GM23338 (cell line): ENCODE measurements at regions not wholly inside any gene's neighbourhood (a gene's known extent, or its start where the extent isn't known, plus 50 kb on each side); places are given as distances from the start of the nearest gene placed in this dataset.

Source experiments
- ATAC-seq: fragments of 200-7000 bp; cut with Tn5 transposase; 3 replicates; pipeline ENCODE4 v1.9.1; 2020
- DNase-seq: peaks from one replicate; pipeline ENCODE4 v3.0.0-alpha.2; 2015; ENCODE audit warnings: low spot score
- H2AFZ ChIP-seq: fragments of 200-600 bp; sonication (generic); 2 replicates; pipeline ENCODE4 v1.8.0; 2016; ENCODE audit warnings: antibody characterized with exemption, mild to moderate bottlenecking, moderate library complexity
- H3F3A ChIP-seq: fragments of 200-600 bp; sonication (generic); replicated peaks from 2 replicates; pipeline ENCODE4 v1.8.0; 2017; ENCODE audit warnings: antibody characterized with exemption, mixed run types, low read depth
- H3K27ac ChIP-seq: fragments of 200-600 bp; sonication (generic); 2 replicates; pipeline ENCODE4 v1.6.1; 2016; ENCODE audit warnings: low read depth
- H3K27me3 ChIP-seq: fragments of 200-600 bp; sonication (generic); 2 replicates; pipeline ENCODE4 v1.8.0; 2016; ENCODE audit warnings: mild to moderate bottlenecking, mixed run types, moderate library complexity; ENCODE audit not compliant: insufficient read depth
- H3K36me3 ChIP-seq: fragments of 200-600 bp; sonication (generic); 2 replicates; pipeline ENCODE4 v1.8.0; 2016; ENCODE audit warnings: mild to moderate bottlenecking; ENCODE audit not compliant: insufficient read depth
- H3K4me1 ChIP-seq: fragments of 200-600 bp; sonication (generic); 2 replicates; pipeline ENCODE4 v1.8.0; 2016; ENCODE audit warnings: mild to moderate bottlenecking, moderate library complexity; ENCODE audit not compliant: insufficient read depth
- H3K4me2 ChIP-seq: fragments of 200-600 bp; sonication (generic); 2 replicates; pipeline ENCODE4 v1.7.1; 2017; ENCODE audit warnings: mixed run types
- H3K4me3 ChIP-seq: fragments of 200-600 bp; sonication (generic); 2 replicates; pipeline ENCODE4 v1.6.1; 2016; ENCODE audit warnings: mixed run types
- H3K79me2 ChIP-seq: fragments of 200-600 bp; sonication (generic); replicated peaks from 2 replicates; pipeline ENCODE4 v1.8.0; 2017; ENCODE audit warnings: mild to moderate bottlenecking; ENCODE audit not compliant: insufficient read depth
- H3K9me2 ChIP-seq: fragments of 200-600 bp; sonication (generic); 2 replicates; pipeline ENCODE4 v1.8.0; 2017; ENCODE audit not compliant: insufficient read depth
- H4K20me1 ChIP-seq: fragments of 200-600 bp; sonication (generic); replicated peaks from 2 replicates; pipeline ENCODE4 v1.8.0; 2017; ENCODE audit warnings: mild to moderate bottlenecking; ENCODE audit not compliant: insufficient read depth
- H3K27ac Mint-ChIP-seq: 2 replicates; pipeline ENCODE4 v1.8.0; 2020; ENCODE audit warnings: inconsistent platforms, mild to moderate bottlenecking, moderate library complexity, mixed read lengths
- H3K27me3 Mint-ChIP-seq: 3 replicates; pipeline ENCODE4 v1.8.0; 2022; ENCODE audit warnings: low read depth, mild to moderate bottlenecking, moderate library complexity, mixed read lengths, inconsistent platforms; ENCODE audit not compliant: insufficient read depth, poor library complexity
- H3K36me3 Mint-ChIP-seq: 3 replicates; pipeline ENCODE4 v1.8.0; 2021; ENCODE audit warnings: low read depth, mild to moderate bottlenecking, inconsistent platforms, moderate library complexity, mixed read lengths
- H3K4me1 Mint-ChIP-seq: 3 replicates; pipeline ENCODE4 v1.8.0; 2020; ENCODE audit warnings: mild to moderate bottlenecking, inconsistent platforms, mixed read lengths
- H3K4me3 Mint-ChIP-seq: 3 replicates; pipeline ENCODE4 v1.8.0; 2021; ENCODE audit warnings: moderate library complexity, mild to moderate bottlenecking, inconsistent platforms, mixed read lengths
- H3K9me3 Mint-ChIP-seq: 3 replicates; pipeline ENCODE4 v1.8.0; 2020; ENCODE audit warnings: moderate library complexity, mild to moderate bottlenecking, inconsistent platforms, mixed read lengths
- CREB1 ChIP-seq: fragments of 250-450 bp; sonication (Bioruptor Pico); IDR thresholded peaks from 2 replicates; pipeline ENCODE4 v1.5.0; 2020; ENCODE audit warnings: low read depth, mild to moderate bottlenecking, moderate library complexity
- EZH2 ChIP-seq: fragments of 200-600 bp; sonication (generic); IDR thresholded peaks from one replicate; pipeline ENCODE4 v1.8.0; 2017; ENCODE audit warnings: antibody characterized with exemption, mild to moderate bottlenecking, low read depth; ENCODE audit not compliant: unreplicated experiment
- JUNB ChIP-seq: IDR thresholded peaks from one replicate; pipeline ENCODE4 v1.6.1; 2016; ENCODE audit warnings: antibody characterized with exemption; ENCODE audit not compliant: unreplicated experiment
- NANOG ChIP-seq: IDR thresholded peaks from 2 replicates; pipeline ENCODE4 v1.6.1; 2016; ENCODE audit warnings: antibody characterized with exemption, borderline replicate concordance
- POLR2AphosphoS5 ChIP-seq: IDR thresholded peaks from 2 replicates; pipeline ENCODE4 v1.6.1; 2016; ENCODE audit warnings: antibody characterized with exemption, low read depth
- REST ChIP-seq: IDR thresholded peaks from one replicate; pipeline ENCODE4 v1.6.1; 2018; ENCODE audit warnings: antibody characterized with exemption; ENCODE audit not compliant: unreplicated experiment
- STAT1 ChIP-seq: IDR thresholded peaks from one replicate; pipeline ENCODE4 v1.6.1; 2016; ENCODE audit warnings: antibody characterized with exemption; ENCODE audit not compliant: unreplicated experiment
- ZNF114 ChIP-seq: fragments of 250-450 bp; sonication (Bioruptor Pico); IDR thresholded peaks from 2 replicates; pipeline ENCODE4 v1.5.0; 2020; ENCODE audit warnings: mild to moderate bottlenecking, moderate library complexity
- TF ChIP-seq, protein P1 (sequence below), 2 experiments: fragments of 200-600 bp in 1 of 2; sonication (generic) in 1 of 2; conservative IDR thresholded peaks; 2 replicates each; pipeline versions ENCODE4 v1.5.1 to v1.6.1; 2016 to 2017; ENCODE audit warnings: antibody characterized with exemption in 2 of 2, low read depth in 2 of 2, mild to moderate bottlenecking in 2 of 2, moderate library complexity in 1 of 2
- TF ChIP-seq, protein P2 (sequence below): fragments of 250-450 bp; sonication (Bioruptor Pico); IDR thresholded peaks from 2 replicates; pipeline ENCODE4 v1.5.0; 2020; ENCODE audit warnings: mild to moderate bottlenecking, moderate library complexity
- TF ChIP-seq, protein P3 (sequence below): IDR thresholded peaks from 2 replicates; pipeline ENCODE4 v1.6.1; 2016; ENCODE audit warnings: antibody characterized with exemption

- no peak for TF ChIP-seq REST
- no peak for TF ChIP-seq POLR2AphosphoS5
These were observed 279.1 kb downstream of the TLE1 start (continued) for GRCh38 chr9:81410201-81410600.

GRCh38 chr9:81408951-81409350 is 280.4 kb downstream of the TLE1 start:
- Mint-ChIP-seq H3K4me1 (no peaks in the 10 kb centered on the region), H3K4me3 (no peak overlapping the region), H3K27me3 (no peaks in the 10 kb centered on the region), H3K27ac (no peak overlapping the region), H3K36me3 (no peaks in the 10 kb centered on the region), H3K9me3 (no peaks in the 10 kb centered on the region)
- no peak for DNase-seq
- no peak for ATAC-seq
- H3K27me3 ChIP-seq, result no peaks in the 10 kb centered on the region
- H3K9me2 ChIP-seq, result no peaks in the 10 kb centered on the region
- H3K4me1 ChIP-seq, result no peaks in the 10 kb centered on the region
- H2AFZ ChIP-seq, result no peak overlapping the region
- no peak overlapping the region for H3K4me3 ChIP-seq
- H4K20me1 ChIP-seq, result no peaks in the 10 kb centered on the region
- no peak overlapping the region for H3K27ac ChIP-seq
- H3F3A ChIP-seq, result no peaks in the 10 kb centered on the region
- H3K36me3 ChIP-seq, result no peaks in the 10 kb centered on the region
- H3K4me2 ChIP-seq, result no peak overlapping the region
- no peaks in the 10 kb centered on the region for H3K79me2 ChIP-seq
- no peak for TF ChIP-seq EZH2
- TF ChIP-seq POLR2AphosphoS5, result no peak
- no peak for TF ChIP-seq JUNB
- no peak for TF ChIP-seq ZNF114 (CRISPR knock-in tag)
- TF ChIP-seq NANOG, result no peak
- TF ChIP-seq, protein P1, sequence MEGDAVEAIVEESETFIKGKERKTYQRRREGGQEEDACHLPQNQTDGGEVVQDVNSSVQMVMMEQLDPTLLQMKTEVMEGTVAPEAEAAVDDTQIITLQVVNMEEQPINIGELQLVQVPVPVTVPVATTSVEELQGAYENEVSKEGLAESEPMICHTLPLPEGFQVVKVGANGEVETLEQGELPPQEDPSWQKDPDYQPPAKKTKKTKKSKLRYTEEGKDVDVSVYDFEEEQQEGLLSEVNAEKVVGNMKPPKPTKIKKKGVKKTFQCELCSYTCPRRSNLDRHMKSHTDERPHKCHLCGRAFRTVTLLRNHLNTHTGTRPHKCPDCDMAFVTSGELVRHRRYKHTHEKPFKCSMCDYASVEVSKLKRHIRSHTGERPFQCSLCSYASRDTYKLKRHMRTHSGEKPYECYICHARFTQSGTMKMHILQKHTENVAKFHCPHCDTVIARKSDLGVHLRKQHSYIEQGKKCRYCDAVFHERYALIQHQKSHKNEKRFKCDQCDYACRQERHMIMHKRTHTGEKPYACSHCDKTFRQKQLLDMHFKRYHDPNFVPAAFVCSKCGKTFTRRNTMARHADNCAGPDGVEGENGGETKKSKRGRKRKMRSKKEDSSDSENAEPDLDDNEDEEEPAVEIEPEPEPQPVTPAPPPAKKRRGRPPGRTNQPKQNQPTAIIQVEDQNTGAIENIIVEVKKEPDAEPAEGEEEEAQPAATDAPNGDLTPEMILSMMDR (conservative IDR thresholded peaks at IDR 0.05; ENCODE audit: low read depth in 2 of 2), result no peak
- TF ChIP-seq, protein P2, sequence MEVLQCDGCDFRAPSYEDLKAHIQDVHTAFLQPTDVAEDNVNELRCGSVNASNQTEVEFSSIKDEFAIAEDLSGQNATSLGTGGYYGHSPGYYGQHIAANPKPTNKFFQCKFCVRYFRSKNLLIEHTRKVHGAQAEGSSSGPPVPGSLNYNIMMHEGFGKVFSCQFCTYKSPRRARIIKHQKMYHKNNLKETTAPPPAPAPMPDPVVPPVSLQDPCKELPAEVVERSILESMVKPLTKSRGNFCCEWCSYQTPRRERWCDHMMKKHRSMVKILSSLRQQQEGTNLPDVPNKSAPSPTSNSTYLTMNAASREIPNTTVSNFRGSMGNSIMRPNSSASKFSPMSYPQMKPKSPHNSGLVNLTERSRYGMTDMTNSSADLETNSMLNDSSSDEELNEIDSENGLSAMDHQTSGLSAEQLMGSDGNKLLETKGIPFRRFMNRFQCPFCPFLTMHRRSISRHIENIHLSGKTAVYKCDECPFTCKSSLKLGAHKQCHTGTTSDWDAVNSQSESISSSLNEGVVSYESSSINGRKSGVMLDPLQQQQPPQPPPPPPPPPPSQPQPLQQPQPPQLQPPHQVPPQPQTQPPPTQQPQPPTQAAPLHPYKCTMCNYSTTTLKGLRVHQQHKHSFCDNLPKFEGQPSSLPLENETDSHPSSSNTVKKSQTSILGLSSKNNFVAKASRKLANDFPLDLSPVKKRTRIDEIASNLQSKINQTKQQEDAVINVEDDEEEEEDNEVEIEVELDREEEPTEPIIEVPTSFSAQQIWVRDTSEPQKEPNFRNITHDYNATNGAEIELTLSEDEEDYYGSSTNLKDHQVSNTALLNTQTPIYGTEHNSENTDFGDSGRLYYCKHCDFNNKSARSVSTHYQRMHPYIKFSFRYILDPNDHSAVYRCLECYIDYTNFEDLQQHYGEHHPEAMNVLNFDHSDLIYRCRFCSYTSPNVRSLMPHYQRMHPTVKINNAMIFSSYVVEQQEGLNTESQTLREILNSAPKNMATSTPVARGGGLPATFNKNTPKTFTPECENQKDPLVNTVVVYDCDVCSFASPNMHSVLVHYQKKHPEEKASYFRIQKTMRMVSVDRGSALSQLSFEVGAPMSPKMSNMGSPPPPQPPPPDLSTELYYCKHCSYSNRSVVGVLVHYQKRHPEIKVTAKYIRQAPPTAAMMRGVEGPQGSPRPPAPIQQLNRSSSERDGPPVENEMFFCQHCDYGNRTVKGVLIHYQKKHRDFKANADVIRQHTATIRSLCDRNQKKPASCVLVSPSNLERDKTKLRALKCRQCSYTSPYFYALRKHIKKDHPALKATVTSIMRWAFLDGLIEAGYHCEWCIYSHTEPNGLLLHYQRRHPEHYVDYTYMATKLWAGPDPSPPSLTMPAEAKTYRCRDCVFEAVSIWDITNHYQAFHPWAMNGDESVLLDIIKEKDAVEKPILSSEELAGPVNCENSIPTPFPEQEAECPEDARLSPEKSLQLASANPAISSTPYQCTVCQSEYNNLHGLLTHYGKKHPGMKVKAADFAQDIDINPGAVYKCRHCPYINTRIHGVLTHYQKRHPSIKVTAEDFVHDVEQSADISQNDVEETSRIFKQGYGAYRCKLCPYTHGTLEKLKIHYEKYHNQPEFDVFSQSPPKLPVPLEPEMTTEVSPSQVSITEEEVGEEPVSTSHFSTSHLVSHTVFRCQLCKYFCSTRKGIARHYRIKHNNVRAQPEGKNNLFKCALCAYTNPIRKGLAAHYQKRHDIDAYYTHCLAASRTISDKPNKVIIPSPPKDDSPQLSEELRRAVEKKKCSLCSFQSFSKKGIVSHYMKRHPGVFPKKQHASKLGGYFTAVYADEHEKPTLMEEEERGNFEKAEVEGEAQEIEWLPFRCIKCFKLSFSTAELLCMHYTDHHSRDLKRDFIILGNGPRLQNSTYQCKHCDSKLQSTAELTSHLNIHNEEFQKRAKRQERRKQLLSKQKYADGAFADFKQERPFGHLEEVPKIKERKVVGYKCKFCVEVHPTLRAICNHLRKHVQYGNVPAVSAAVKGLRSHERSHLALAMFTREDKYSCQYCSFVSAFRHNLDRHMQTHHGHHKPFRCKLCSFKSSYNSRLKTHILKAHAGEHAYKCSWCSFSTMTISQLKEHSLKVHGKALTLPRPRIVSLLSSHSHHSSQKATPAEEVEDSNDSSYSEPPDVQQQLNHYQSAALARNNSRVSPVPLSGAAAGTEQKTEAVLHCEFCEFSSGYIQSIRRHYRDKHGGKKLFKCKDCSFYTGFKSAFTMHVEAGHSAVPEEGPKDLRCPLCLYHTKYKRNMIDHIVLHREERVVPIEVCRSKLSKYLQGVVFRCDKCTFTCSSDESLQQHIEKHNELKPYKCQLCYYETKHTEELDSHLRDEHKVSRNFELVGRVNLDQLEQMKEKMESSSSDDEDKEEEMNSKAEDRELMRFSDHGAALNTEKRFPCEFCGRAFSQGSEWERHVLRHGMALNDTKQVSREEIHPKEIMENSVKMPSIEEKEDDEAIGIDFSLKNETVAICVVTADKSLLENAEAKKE (CRISPR knock-in tag), result no peak
- TF ChIP-seq, protein P3, sequence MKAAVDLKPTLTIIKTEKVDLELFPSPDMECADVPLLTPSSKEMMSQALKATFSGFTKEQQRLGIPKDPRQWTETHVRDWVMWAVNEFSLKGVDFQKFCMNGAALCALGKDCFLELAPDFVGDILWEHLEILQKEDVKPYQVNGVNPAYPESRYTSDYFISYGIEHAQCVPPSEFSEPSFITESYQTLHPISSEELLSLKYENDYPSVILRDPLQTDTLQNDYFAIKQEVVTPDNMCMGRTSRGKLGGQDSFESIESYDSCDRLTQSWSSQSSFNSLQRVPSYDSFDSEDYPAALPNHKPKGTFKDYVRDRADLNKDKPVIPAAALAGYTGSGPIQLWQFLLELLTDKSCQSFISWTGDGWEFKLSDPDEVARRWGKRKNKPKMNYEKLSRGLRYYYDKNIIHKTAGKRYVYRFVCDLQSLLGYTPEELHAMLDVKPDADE, result no peak
- no peak for TF ChIP-seq STAT1
- TF ChIP-seq CREB1 (CRISPR knock-in tag), result no peak
